ENCODE measurements at regions not wholly inside any gene's neighbourhood (a gene's known extent, or its start where the extent isn't known, plus 50 kb on each side); places are given as distances from the start of the nearest gene placed in this dataset.
A peak's percentile ranks its signal among the peaks of the same experiment; 100 is the strongest.

- Histone ChIP-seq H3K4me1 (ENCODE audit: control insufficient read depth in 2 of 3, insufficient read depth in 2 of 3, low read depth in 1 of 3, low read length in 3 of 3) (peaks cover 0 to 6% (median 0%) of the 10 kb centered on the region in 3 donors), H3K9me3 (ENCODE audit: control insufficient read depth in 2 of 3, insufficient read depth in 1 of 3, low read length in 3 of 3) (no peaks in the 10 kb centered on the region), H3K36me3 (ENCODE audit: control insufficient read depth in 2 of 3, insufficient read depth in 3 of 3, low read length in 3 of 3) (no peaks in the 10 kb centered on the region), H3K9ac (ENCODE audit: low read length in 3 of 3) (no peak overlapping the region), H3K4me3 (ENCODE audit: low read length in 3 of 3) (no peak overlapping the region), H3K27me3 (ENCODE audit: control insufficient read depth, insufficient read depth, low read length) (no peaks in the 10 kb centered on the region), H3K27ac (ENCODE audit: low read depth in 2 of 2, low read length in 2 of 2) (peak overlapping the region in 1 of 2 donors; percentile 1)
- FAIRE-seq (no peak), DNase-seq (peak in 1 of 5 donors; percentile 65)
- no peak for TF ChIP-seq CTCF (IDR thresholded peaks at IDR 0.05; ENCODE audit: borderline replicate concordance, extremely low read depth, insufficient read depth)
- intact Hi-C loops (cut with DNase I): no loop called here
Observed at GRCh38 chr1:55718758-55719671, 503.9 kb upstream of the USP24 start.

- FAIRE-seq (no peak), DNase-seq (no peak)
- no peaks in the 10 kb centered on the region for H3K27me3 ChIP-seq (ENCODE audit: control insufficient read depth, insufficient read depth, low read length)
- H3K27ac ChIP-seq (ENCODE audit: low read depth in 2 of 2, low read length in 2 of 2): no peak overlapping the region
- no peak overlapping the region for H3K9ac ChIP-seq (ENCODE audit: low read length in 3 of 3)
- TF ChIP-seq CTCF (IDR thresholded peaks at IDR 0.05; ENCODE audit: borderline replicate concordance, extremely low read depth, insufficient read depth): no peak
- H3K4me3 ChIP-seq (ENCODE audit: low read length in 3 of 3): no peak overlapping the region
- intact Hi-C loops (cut with DNase I): no loop called here
- peaks cover 0 to 3% (median 0%) of the 10 kb centered on the region in 3 donors for H3K4me1 ChIP-seq (ENCODE audit: control insufficient read depth in 2 of 3, insufficient read depth in 2 of 3, low read depth in 1 of 3, low read length in 3 of 3)
- H3K36me3 ChIP-seq (ENCODE audit: control insufficient read depth in 2 of 3, insufficient read depth in 3 of 3, low read length in 3 of 3): no peaks in the 10 kb centered on the region
- no peaks in the 10 kb centered on the region for H3K9me3 ChIP-seq (ENCODE audit: control insufficient read depth in 2 of 3, insufficient read depth in 1 of 3, low read length in 3 of 3)
Observed at GRCh38 chr1:55717111-55717510, 501.9 kb upstream of the USP24 start.

- intact Hi-C loops (cut with DNase I): no loop called here
- H3K27ac ChIP-seq (ENCODE audit: low read depth in 2 of 2, low read length in 2 of 2): no peak overlapping the region
- DNase-seq: no peak
- no peak for FAIRE-seq
- H3K9ac ChIP-seq (ENCODE audit: low read length in 3 of 3): no peak overlapping the region
- no peaks in the 10 kb centered on the region for H3K9me3 ChIP-seq (ENCODE audit: control insufficient read depth in 2 of 3, insufficient read depth in 1 of 3, low read length in 3 of 3)
- TF ChIP-seq CTCF (IDR thresholded peaks at IDR 0.05; ENCODE audit: borderline replicate concordance, extremely low read depth, insufficient read depth): no peak
- H3K36me3 ChIP-seq (ENCODE audit: control insufficient read depth in 2 of 3, insufficient read depth in 3 of 3, low read length in 3 of 3): no peaks in the 10 kb centered on the region
- H3K27me3 ChIP-seq (ENCODE audit: control insufficient read depth, insufficient read depth, low read length): no peaks in the 10 kb centered on the region
- H3K4me1 ChIP-seq (ENCODE audit: control insufficient read depth in 2 of 3, insufficient read depth in 2 of 3, low read depth in 1 of 3, low read length in 3 of 3): peaks cover 0 to 3% (median 0%) of the 10 kb centered on the region in 3 donors
- H3K4me3 ChIP-seq (ENCODE audit: low read length in 3 of 3): no peak overlapping the region
Observed at GRCh38 chr1:55716610-55717009, 501.4 kb upstream of the USP24 start.

Data from kidney (tissue), 13 donors.